ENCODE measurements at regions not wholly inside any gene's neighbourhood (a gene's known extent, or its start where the extent isn't known, plus 50 kb on each side); places are given as distances from the start of the nearest gene placed in this dataset.

DNA sequence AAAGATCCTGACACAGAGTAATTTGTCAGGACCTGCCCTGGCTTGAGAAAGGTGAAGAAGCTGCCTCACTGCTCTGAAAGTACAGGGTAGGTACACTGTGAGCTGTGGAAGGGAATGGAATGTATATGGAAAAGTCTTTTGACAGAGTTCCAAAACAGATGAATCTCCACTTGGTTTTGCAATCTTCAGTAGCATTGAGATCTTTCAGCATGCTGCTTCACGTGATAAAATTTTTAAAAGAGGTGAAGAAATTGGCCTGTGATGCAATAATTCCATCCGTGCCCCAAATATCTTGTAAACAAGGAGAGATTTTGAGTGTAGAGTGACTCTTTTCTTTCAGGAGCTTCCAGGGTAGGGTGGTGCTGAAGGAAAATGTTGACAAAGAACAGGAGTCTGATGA is 123.1 kb downstream of the OSR1 start:
- DNase-seq (ENCODE audit: low read depth) = no peak

DNA sequence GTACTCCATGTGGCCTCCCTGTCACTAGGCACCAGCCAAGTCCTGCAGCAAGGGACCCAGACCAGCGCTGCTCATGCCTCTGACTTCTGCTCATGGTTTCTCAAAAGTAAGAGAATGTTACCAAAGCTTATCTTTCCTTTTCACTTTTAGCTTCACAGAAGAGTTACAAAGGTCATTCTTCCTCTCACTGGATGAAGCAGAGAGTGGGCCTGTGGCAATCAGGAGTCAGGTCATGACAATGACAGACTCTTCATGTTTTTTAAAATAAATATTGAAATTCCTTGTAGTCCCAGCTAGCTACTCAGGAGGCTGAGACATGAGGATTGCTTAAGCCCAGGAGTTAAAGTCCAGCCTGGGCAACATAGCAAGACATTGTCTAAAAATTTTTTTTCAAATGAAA is 126.1 kb downstream of the OSR1 start:
- DNase-seq (ENCODE audit: low read depth) = no peak

DNA sequence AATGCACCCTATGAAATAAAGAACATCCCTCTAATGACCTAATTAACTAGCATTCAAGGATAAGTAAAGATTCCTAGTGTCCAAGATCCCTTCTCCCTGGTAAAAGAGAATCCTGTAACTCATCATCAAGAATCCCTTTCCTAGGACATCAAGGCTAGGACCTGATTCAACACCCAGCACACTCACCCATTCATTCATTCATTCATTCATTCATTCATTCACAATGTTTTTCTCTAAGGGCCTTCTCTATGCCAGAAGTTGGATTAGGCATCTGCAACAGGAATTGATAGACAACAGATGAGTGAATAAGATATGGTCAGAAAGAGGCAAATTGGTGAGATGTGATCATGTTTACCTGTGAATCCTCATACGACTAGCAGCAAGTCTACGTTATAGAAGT is 126.8 kb downstream of the OSR1 start:
- no peak for DNase-seq (ENCODE audit: low read depth)

DNA sequence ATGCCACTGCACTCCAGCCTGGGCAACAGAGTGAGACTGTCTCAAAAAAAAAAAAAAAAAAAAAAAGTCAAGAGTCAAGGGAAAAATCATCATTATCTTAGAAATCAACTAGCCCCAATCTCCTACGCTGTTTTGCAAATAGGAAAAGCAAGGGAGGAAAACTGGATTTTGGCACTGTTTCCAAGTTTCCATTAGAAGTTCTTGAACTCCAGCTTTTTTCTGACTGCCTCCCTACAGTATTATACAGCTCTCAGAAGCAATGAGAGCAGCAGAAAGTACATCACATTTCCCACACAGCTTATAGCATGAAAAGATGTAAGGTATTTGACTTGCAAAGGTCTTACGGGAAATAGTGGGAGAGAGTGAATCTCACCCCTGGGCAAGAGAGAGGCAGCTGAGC is 127.8 kb downstream of the OSR1 start:
- DNase-seq (ENCODE audit: low read depth) = no peak

DNA sequence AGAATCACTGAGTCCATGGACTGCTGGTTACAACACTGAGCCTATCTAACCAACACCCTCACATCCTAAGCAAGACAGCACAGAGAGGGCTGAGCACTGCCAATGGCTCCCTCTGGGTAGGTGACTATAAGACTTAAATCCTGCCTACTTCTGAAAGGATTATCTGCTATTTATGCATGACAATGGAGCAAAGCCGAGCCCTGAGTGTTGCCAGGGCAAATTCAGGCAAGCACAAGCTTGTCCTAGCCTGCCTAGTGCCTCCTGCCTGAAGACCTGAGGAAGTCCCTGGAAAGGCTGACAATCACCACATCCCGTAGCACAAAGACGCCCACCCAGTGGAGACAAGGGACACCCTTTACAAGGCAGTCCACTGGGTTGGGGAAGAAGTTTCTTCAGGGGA is 129.7 kb downstream of the OSR1 start:
- no peak for DNase-seq (ENCODE audit: low read depth)

DNA sequence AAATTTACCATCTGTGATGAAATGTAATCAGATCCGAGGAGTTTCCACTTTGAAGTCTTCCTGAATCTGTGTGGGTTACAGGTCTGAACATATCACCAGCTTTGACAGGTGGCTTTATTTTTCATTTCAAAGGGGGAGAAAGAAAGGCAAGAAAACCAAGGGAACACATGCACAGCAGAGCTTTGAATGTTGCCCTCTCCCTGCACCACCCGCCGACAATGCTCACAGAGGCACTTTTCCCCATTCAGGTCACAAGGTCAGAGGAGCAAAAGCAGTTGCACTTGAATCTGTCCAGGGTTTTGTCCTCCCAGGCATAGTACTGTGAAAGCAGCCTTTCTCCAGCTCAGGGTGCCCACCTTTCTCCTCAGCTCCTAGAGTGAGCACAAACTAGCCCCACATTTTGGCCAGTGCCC is 130.2 kb downstream of the OSR1 start:
- DNase-seq (ENCODE audit: low read depth) = no peak

DNA sequence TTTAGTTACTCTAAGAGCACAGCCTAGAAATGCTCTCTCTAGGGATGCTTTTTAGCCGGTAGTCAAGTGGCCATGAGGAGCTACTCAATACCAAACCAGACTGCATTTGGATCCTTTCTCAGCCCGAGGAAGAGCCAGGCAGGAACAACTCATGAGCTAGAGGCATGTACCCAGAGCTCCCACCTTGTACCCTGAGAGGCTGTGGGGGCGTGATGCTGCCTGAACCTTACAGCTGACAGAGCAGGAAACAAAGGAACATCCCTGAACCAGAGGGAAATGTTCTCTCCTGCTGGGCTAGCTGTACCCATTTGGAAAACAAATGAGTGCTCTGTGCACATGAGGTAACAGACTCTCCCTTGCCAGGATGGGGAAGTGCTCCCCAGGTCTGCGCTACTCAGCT is 131.6 kb downstream of the OSR1 start:
- no peak for DNase-seq (ENCODE audit: low read depth)

DNA sequence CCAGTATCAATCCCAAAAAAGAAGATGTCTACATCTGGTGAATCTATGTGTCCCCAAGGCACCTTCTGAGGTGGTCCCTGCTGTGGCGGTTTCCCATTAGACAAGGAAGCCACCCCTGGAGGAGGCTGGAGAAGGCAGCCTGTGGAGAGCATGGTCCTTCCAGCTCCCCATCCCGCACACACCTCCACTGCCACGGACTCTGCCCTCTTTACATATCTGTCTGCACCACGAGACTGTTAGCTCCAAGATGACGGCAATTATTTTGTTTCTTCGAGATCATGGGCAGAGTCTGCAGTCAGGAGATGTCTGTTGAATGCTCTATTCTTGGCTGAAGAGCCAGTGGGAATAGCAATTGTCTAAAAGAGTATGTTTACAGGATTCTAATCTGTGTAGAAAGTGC is 132.0 kb downstream of the OSR1 start:
- DNase-seq (ENCODE audit: low read depth) = no peak

DNA sequence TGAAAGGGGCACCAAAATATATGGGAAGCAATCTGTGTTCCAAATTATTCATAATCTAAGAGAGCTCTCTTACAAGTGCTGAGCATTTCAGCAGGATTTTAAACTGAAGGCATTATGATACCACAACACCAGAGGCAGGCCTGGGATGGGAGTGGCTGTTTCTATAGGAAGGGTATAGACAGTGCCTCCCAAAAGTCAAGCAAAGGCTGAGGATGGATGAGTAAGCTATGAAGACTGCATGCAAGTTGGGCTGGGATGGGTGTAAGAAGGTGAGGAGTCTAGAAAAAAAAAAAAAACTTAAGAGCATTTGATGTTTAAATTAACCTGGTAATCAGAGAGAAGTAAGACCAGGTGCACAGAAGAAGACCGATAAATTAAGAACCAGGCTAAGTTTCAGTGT is 132.5 kb downstream of the OSR1 start:
- DNase-seq (ENCODE audit: low read depth) = no peak

DNA sequence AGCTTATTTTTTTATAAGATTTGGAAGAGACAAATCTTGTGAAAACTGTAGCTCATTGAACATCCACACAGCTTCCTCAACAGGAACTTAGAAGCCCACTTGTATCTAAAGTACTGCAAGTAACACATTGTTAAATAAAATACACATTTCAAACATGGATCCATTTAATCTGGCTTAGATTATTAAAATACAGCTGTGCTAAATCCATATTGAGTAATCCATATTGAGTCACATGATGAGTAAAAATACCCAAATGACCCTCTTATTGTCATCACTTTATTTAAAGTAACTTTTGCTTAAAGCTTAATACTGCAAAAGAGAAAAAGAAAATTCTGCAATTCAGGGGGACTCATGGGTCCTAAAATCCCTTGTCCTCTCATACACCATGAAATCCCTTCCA is 133.3 kb downstream of the OSR1 start:
- no peak for DNase-seq (ENCODE audit: low read depth)

DNA sequence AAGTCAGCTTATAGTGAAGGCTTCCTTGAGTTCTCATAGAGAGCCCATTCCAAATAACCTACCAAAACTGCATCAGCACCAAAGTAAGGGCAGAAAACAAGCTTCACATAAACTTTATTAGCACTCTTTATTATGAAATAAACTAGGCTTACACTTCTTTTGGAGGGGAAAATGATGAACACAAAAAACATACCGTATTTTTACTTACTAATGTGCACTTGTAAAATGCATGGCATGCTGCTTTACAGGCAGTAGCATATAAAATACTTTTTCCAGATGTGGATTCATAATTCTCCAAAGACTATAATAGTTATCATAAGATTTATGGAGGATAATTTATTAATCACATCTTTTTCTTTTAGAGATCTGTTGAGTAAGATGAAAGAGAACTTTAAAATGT is 133.9 kb downstream of the OSR1 start:
- no peak for DNase-seq (ENCODE audit: low read depth)

DNA sequence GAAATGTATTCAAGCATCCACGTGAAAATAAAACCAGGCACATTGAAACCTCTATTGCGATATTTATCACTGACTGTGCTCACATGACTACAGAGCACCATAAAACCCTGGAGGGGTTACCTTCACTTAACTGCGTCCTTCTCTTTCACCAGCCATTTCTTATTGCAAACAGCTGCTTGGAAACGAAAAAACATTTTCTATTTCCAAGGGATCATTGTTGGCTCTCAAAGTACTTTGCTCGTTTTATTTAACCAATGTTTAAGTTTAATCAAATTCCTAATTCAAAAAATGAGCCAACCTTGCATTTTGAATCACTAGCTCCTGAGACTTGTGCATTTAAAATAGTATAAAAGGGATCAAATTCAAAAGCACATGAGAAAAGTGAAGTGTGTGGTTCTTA is 134.4 kb downstream of the OSR1 start:
- no peak for DNase-seq (ENCODE audit: low read depth)

DNA sequence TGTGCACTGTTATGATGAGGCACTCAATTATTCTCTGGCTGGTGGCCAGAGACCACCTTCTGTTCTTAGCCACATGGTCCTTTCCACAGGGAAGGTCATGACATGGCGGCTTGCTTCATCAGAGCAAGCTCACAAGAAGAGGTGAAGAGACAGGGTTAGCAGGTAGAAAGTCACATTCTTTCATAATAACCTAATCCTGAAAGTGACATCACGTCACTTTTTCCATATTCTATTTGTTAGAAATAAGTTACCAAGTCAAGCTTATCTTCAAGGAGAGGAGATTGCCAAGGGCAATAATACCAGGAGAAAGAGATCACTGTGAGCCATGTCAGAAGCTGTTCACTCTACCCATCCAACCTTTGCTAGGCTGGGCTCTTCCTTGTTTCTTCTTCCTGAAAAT is 139.4 kb downstream of the OSR1 start:
- no peak for DNase-seq (ENCODE audit: low read depth)

DNA sequence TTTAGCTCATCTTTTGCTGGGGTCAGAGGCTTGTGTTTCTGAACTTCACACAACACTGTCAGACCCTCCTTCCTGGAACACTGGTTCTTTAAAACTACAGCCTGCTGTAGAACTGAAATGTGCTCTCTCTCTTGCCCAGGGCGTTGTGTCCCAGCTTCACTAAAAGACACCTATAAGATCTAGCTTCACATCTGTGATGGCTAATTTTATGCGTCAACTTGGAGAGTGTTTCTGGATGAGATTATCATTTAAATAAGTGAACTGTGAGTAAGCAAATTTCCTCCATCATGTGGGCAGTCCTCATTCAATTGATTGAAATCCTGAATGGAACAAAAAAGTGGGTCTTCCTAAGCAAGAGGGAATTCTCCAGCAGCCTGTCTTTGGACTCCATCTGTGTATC is 140.3 kb downstream of the OSR1 start:
- no peak for DNase-seq (ENCODE audit: low read depth)

DNA sequence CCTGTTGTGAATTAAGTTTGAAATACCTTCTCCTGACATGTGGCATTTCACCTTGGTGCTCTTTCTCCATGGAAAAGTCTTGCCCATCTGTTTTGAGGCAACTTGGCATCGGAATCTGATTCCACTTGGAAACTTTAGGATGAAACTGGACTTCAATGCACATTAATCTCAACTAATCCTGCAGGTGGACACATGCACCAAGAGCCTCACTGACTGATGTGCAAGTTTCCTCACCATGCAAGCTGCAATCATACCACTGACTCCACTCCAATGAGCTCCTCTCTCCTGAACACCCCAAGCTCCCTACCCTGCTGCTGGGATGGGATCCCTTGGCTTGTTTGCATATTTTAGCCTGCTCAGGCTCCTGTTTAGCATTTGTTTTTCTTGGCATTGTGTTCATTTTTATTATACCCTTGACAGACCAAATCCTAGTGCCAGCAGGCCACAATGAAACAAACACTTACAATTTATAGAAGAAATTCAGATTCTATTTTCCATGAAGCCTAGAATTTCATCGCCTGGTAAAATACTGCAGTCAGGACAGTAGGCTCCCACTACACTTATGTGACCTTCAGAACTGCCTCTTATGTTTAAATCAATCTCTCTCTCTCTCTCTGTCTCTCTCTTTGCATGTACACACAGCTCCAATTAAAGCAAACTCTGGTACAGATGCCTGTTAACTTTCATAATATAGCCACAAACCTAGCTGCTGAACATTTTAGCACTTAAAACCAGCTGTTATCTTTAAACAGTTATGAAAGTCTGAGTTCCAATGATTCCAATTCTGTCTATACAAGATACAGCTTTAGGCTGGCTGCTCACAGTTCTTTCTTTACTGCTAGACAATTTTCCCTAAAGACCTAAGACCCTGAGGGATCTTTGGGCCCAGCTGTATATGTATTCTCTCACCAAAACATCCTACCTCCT is 141.5 kb downstream of the OSR1 start:
- no peak for DNase-seq (ENCODE audit: low read depth)

DNA sequence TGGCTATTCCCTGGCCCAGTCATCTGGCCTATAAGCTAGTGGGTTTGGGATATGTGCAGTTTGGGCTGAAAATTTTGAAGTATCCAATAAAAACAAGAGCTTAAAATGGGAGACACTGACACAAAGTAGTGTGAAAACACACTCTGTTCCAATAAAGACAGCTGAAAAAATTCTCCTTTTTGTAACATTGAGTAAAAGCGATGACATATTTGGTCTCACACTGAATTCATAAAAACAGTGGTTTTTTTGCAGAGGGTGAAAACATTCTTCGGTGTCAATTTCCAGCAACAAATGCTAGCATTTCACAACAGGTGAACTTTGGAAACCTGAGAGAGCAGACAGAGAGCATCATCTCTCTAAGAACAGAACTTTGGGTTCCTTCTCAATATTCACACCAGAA is 142.2 kb downstream of the OSR1 start:
- no peak for DNase-seq (ENCODE audit: low read depth)

DNA sequence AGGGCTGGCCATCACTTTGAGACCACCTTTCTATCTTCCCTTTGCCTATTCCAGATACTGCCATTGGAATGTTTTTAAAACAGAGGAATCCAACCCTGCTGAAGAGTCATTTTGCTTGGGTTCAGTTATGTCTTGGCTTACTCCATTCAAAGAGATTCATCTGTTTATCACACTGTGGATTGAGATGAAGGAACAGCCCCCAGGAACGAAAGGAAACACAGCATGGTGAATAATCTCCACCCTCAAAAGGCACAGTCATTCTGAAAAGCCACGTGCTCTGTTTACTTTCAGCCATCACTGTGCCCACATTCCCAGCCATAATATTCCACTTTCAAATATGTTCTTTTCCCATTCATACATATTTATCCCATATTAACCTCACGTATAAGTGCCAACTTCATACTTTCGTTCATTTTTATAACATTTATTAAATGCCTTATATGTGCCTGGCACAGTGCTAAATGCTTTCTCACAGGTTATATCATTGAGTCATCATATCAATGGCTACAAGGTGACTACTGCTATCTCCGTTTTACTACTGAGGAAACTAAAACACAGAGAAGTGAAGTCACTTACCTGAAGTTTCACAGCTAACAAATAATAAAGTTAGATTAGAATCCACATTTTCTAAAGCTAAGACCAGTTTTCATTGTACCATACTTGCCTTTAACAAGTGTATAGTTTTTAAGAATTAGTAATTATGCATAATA is 143.6 kb downstream of the OSR1 start:
- no peak for DNase-seq (ENCODE audit: low read depth)

DNA sequence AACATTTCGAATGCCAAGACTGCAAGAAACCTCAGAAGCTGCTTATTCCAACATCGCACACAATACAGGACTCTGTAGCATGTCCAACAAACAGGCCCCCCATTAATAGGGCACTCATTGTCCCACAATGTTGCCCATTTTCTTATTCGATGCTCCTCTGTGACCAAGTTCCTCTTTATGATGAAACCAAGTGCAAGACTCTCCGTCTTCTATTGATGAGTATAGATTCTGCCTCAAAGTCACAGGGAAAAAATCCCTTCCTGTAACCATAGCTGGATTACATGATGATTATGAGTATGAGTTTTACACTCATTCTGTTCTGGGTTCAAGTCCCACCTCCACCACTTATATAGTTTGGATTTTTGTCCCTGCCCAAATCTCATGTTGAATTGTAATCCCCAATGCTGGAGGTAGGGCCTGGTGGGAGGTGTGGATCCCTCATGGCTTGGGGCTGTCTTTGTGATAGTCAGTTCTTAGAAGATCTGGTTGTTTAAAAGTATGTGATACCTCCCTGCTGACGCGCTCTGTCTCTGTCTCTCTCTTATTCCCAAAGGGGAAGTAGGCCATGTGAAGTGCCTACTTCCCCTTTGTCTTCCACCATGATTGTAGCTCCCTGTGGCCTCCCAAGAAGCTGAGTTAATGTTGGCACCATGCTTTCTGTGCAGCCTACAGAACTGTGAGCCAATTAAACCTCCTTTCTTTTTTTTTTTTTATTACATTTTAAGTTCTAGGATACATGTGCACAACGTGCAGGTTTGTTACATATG is 148.7 kb downstream of the OSR1 start:
- DNase-seq (ENCODE audit: low read depth) = no peak

DNA sequence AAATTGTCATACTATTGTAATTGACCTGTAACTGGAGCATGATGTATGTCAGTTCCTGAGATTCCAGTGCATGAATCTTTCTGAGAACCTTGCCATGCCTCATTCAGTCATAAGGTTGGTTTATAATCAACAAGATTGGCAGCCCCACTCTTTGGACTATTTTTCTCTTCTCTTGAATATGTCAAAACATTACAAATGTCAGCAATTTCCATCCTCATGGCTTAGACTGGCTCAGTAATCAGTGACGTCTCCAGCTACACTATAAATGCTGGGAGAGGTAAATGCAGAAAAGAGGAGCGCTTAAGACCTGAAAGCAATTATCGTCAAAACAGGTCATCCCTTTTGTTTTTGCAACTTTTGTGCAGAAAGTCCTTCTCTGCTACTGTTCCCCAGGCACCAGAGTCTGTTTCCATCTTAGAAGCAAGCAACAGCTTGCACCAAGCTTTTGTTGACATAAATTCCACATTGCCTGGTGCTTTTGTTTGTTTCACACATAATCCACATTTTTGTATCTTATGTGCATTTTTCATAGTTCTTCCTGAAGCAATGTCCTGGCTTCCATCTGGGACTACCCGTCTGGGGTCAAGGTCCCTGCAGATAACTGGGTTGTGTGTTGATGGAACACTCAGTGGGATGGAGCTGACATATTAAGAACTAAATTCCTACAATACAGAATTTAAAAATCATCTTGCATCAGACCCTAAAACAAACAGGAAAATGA is 149.8 kb downstream of the OSR1 start:
- no peak for DNase-seq (ENCODE audit: low read depth)

DNA sequence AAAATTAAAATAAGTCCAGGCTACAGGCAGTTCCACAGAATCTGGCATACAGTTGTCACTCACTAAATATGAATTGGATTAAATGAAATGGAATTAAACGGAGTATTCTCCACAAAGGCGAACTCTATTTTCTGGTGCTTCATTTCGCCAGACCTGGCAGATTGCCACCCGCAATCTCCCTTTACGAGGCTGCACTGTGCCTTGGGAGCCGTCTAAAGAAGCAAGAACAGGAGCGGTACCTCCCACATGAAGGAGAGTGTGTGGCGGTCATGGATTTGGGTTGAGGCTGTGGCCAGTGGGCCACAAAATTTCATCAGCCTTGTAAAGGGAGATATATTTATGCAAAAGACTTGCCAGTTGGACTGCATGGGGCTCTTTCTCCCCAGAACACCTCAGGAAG is 151.0 kb downstream of the OSR1 start:
- no peak for DNase-seq (ENCODE audit: low read depth)

DNA sequence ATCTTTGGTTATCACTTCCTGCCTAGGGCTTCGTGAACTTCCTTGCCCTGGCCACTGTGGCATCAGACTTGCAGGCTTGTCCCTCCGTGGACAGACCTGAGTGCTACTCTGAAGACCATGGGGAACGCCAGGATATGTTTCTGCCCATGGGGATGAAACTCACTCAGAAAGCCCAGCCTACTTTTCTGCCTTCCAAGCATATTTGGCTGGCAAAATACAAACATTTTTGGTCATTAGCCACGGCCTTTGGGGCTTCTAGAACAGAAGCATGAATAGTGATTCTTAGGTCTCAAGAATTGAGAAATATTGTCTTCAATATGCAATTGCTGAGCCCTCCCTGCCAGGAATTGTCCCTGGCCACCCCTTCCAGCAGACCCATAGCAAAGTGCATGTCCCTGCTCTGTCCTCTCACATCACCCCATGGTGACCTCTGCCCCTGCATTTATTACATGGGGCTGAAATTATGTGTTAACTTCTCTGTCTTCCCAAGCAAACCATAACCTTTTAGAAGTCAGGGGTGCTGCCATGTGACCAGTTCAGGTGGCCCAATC is 152.4 kb downstream of the OSR1 start:
- DNase-seq (ENCODE audit: low read depth) = no peak

DNA sequence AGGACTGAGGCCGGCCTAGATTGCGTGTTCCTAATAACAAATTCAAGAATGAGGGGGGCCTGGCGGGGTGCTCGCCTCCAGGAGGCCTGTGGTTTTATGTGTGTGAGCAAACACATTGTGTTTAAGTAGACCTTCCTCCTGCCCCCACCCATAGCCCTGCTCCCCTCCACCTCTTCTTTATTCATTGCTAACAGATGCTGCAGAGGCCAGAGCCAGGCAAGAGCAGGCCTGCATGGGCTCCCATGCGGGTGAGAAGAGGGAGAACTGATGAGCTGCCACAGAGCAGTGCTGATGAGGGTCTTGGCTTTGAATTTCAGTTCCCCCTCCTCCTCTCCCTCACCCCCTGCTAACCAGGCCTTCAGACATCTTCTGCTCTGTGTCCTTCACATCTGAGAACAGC is 154.6 kb downstream of the OSR1 start:
- no peak for DNase-seq (ENCODE audit: low read depth)
